ENCODE measurements at regions not wholly inside any gene's neighbourhood (a gene's known extent, or its start where the extent isn't known, plus 50 kb on each side); places are given as distances from the start of the nearest gene placed in this dataset.

DNA sequence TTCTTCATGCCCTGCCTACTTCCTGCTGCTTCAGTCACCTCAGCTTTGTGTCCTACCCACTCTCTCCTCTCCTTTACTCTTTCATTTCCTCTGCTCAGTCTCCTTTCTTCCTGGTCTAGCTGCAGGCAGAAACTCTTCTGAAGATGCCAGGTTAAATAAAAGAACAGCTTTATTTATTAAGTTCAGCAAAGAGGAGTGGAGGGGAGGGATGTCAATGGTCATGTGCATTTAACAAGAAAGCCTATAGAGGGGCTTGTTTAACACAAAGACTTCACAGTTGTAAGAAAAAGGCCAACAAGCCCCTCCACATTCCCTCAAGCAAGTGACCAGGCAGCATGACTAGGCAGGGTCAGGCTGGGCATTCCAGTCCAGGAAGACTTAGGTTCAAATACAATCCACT, 609.2 kb downstream of the INSC start:
- TF ChIP-seq, protein P1, sequence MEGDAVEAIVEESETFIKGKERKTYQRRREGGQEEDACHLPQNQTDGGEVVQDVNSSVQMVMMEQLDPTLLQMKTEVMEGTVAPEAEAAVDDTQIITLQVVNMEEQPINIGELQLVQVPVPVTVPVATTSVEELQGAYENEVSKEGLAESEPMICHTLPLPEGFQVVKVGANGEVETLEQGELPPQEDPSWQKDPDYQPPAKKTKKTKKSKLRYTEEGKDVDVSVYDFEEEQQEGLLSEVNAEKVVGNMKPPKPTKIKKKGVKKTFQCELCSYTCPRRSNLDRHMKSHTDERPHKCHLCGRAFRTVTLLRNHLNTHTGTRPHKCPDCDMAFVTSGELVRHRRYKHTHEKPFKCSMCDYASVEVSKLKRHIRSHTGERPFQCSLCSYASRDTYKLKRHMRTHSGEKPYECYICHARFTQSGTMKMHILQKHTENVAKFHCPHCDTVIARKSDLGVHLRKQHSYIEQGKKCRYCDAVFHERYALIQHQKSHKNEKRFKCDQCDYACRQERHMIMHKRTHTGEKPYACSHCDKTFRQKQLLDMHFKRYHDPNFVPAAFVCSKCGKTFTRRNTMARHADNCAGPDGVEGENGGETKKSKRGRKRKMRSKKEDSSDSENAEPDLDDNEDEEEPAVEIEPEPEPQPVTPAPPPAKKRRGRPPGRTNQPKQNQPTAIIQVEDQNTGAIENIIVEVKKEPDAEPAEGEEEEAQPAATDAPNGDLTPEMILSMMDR (IDR thresholded peaks at IDR 0.05; ENCODE audit: insufficient read depth, low read depth, low read length, missing control alignments): no peak
- H3K4me3 ChIP-seq (ENCODE audit: low read length): no peak overlapping the region
- no peak for DNase-seq (ENCODE audit: low read depth)

DNA sequence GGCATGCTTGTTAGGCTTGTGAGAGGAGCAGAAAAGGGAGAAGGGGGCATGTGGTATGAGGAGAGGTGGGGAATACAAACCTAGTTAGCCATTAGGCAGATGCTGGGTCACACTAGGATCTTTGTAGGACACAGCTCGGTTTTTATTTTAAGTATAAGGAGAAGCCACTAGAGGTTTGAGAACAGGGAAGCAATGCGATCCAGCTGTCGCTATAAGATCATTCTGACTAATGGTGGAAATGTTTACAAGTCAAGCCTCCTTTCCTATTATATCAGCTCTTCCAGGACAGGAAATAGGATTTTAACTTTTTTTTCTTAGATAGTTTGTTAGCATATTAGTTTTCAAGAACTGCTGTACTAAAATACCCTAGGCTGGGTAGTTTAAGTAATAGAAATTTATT, 609.9 kb downstream of the INSC start:
- H3K4me3 ChIP-seq (ENCODE audit: low read length): no peak overlapping the region
- TF ChIP-seq, protein P1 (IDR thresholded peaks at IDR 0.05; ENCODE audit: insufficient read depth, low read depth, low read length, missing control alignments): no peak
- no peak for DNase-seq (ENCODE audit: low read depth)

DNA sequence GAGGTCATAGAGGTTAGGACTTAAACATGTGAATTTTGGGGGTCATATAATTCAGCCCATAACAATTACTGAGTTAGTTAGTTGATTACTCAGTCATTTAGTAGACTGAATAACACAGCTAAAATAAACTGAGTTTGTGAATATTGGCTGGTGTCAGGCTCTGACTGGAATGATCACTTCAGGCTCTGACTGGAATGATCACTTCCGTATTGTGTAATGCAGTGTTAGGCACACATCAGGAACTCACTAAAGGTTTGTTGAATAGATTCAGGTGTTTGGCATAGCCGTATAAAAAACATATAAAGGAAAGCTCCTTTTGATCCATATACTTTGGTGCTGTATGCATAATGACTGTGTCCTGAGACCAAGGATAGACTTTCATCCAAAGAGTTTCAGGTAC, 610.5 kb downstream of the INSC start:
- H3K4me3 ChIP-seq (ENCODE audit: low read length): no peak overlapping the region
- peak; percentile 51 for DNase-seq (ENCODE audit: low read depth)
- TF ChIP-seq, protein P1 (IDR thresholded peaks at IDR 0.05; ENCODE audit: insufficient read depth, low read depth, low read length, missing control alignments): no peak

DNA sequence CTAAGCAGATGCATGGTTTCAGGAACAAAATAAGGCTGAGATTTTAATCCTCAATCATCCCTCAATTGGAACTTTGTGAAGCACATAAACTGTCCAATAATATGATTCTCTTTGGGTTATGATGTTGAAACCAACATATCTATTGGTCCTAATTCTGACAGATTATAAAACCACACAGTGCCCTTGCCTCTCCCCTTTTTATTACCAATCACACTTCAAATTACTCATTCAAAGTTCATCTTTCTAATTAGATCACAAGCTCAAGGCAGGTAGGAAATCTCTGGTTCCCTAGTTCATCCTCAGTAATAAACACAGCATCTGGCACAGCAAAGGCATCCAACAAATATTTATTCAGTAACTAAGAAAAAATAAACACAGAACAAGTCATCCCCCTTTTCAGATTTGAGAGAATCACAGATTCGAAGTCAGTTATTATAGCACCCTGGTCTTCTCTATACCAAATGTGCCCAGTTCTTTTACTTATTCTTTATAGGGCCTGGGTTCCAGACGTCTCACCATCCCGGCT, 611.6 kb downstream of the INSC start:
- no peak overlapping the region for H3K4me3 ChIP-seq (ENCODE audit: low read length)
- TF ChIP-seq, protein P1 (IDR thresholded peaks at IDR 0.05; ENCODE audit: insufficient read depth, low read depth, low read length, missing control alignments): no peak
- no peak for DNase-seq (ENCODE audit: low read depth)

DNA sequence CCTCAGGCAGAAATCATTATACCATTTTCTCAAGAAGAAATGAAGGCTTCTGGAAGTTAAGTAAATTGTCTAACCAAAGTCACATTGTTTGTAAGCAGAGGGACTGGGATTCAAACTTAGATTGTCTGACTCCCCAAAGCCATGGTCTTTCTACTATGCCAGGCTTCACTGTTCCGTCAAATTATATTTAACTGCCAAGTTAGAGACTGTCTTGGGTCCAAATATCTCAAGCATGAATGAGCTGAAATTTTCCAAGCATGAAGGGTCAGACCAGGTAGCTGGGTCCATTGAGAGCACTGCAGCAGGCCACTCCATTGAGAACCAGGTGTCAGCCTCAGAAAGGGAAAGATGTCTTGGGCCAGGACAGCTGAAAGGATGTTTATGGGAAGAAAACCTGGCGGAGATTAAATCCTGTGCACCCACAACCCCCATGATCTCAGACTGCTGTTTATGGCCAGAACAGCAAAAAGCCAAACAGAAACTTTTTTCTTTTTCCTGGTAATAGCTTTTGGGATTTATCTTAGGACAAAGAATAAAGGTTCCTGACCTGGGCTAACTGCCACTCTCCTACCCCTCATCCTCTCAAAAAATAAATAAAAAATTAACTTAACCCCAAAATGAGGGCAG, 612.3 kb downstream of the INSC start:
- TF ChIP-seq, protein P1 (IDR thresholded peaks at IDR 0.05; ENCODE audit: insufficient read depth, low read depth, low read length, missing control alignments): no peak
- DNase-seq (ENCODE audit: low read depth): no peak
- no peak overlapping the region for H3K4me3 ChIP-seq (ENCODE audit: low read length)

DNA sequence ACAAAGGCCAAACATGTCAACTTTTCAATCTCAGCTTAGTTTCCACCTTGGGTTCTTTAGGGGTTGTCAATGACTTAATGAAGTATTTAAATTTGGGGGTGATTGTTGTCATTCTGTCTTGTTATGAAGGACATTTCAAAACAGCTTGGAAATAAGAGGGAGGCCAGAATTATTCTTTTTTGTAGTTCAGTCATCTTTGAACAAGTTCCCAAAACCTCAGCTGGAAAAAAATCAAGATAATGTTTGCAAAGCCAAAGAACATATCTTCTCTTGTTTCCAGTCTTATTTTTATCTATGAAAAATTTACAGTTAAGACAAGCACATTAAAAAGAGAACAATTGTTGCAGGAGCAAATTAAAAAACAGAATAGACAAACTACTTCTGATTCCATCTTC, 612.8 kb downstream of the INSC start:
- no peak for DNase-seq (ENCODE audit: low read depth)
- H3K4me3 ChIP-seq (ENCODE audit: low read length): no peak overlapping the region
- TF ChIP-seq, protein P1 (IDR thresholded peaks at IDR 0.05; ENCODE audit: insufficient read depth, low read depth, low read length, missing control alignments): no peak

DNA sequence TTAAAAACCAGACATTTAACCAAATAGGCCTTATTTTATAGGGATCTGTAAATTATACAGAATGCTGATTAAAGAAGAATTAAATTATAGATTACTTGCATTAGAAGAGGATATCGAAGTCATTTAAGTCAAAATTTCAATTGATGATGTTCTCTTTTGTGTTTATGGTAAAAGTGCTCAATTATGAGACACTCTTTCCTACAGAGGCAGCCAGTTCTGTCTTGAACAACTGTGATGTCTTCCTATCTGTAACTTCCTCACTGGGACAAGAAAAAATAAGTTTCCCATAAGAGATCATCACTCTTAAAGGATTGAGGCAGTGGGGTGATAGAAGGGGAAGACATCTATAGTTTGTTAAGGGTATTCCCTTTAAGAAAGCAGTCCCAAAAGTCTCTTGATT, 613.5 kb downstream of the INSC start:
- no peak overlapping the region for H3K4me3 ChIP-seq (ENCODE audit: low read length)
- DNase-seq (ENCODE audit: low read depth): no peak
- TF ChIP-seq, protein P1 (IDR thresholded peaks at IDR 0.05; ENCODE audit: insufficient read depth, low read depth, low read length, missing control alignments): no peak

All from epithelial cell of esophagus (primary cell).